Sigmoid colon (tissue), 6 donors: ENCODE measurements at regions not wholly inside any gene's neighbourhood (a gene's known extent, or its start where the extent isn't known, plus 50 kb on each side); places are given as distances from the start of the nearest gene placed in this dataset.

Experiments used
- DNase-seq: peaks from one replicate; pipeline ENCODE4 v3.0.0-alpha.2; 2019
- H3K27ac ChIP-seq, 4 donors: fragments of 200-600 bp; sonication (generic); one replicate each; pipeline ENCODE4 v1.5.1; 2016 to 2019; ENCODE audit warnings: mild to moderate bottlenecking in 1 of 4
- H3K27me3 ChIP-seq, 3 donors: fragments of 200-600 bp; sonication (generic); one replicate each; pipeline ENCODE4 v1.5.1; 2019; ENCODE audit warnings: mild to moderate bottlenecking in 1 of 3
- H3K36me3 ChIP-seq, 4 donors: fragments of 200-600 bp; sonication (generic); one replicate each; pipeline ENCODE4 v1.5.1; 2016 to 2019
- H3K4me1 ChIP-seq, 4 donors: fragments of 200-600 bp; sonication (generic); one replicate each; pipeline ENCODE4 v1.5.1; 2017 to 2019
- H3K4me3 ChIP-seq, 4 donors: fragments of 200-600 bp; sonication (generic); one replicate each; pipeline ENCODE4 v1.5.1; 2017 to 2019; ENCODE audit warnings: mild to moderate bottlenecking in 2 of 4, moderate library complexity in 1 of 4
- H3K9me3 ChIP-seq, 4 donors: fragments of 200-600 bp in 3 of 4; sonication (generic) in 3 of 4; one replicate each; pipeline versions ENCODE4 v1.5.1 to v1.6.1; 2013 to 2019
- EP300 ChIP-seq, 4 donors: sonication (generic); formaldehyde crosslinking; IDR thresholded peaks; one replicate each; pipeline ENCODE4 v1.6.1; 2017; ENCODE audit warnings: antibody characterized with exemption in 4 of 4
- POLR2A ChIP-seq, 2 donors: fragments of 450-650 bp; IDR thresholded peaks; one replicate each; pipeline ENCODE4 v1.6.1; 2016; ENCODE audit warnings: antibody characterized with exemption in 2 of 2, mild to moderate bottlenecking in 2 of 2, moderate library complexity in 2 of 2
- POLR2AphosphoS5 ChIP-seq, 4 donors: sonication (generic); formaldehyde crosslinking; IDR thresholded peaks; one replicate each; pipeline ENCODE4 v1.6.1; 2017; ENCODE audit warnings: antibody characterized with exemption in 4 of 4
- WGBS, 2 donors: extraction: QIAGEN DNeasy Blood & Tissue Kit; methylation state at CpG; one replicate each; pipeline ENCODE4 v1.1.7; 2013; 5-methylcytosine and 5-hydroxymethylcytosine counted together
- intact Hi-C: fragments of 100-400 bp; cut with DNase I; formaldehyde crosslinking; loops from one replicate; pipeline ENCODE4 v1.15.1; 2023
- TF ChIP-seq, protein P1 (sequence below), 4 experiments: fragments of 450-650 bp in 3 of 4; fragments of 200-600 bp in 1 of 4; IDR thresholded peaks; one replicate each; pipeline ENCODE4 v1.5.1; 2016 to 2019; ENCODE audit warnings: antibody characterized with exemption in 4 of 4, mild to moderate bottlenecking in 3 of 4, moderate library complexity in 2 of 4
- donor health status: healthy with polysubstance abuse.
- donor health status: healthy.

GRCh38 chr14:87529081-87529480 lies 463.9 kb downstream of the GALC start:
- WGBS, 2 donors = 42 to 53% methylated on average over 4 of the region's 4 CpGs
- Histone ChIP-seq H3K27ac (no peak overlapping the region), H3K4me3 (no peak overlapping the region), H3K9me3 (no peaks in the 10 kb centered on the region), H3K36me3 (no peaks in the 10 kb centered on the region), H3K4me1 (no peaks in the 10 kb centered on the region), H3K27me3 (no peaks in the 10 kb centered on the region)
- no peak for DNase-seq
- TF ChIP-seq, protein P1, sequence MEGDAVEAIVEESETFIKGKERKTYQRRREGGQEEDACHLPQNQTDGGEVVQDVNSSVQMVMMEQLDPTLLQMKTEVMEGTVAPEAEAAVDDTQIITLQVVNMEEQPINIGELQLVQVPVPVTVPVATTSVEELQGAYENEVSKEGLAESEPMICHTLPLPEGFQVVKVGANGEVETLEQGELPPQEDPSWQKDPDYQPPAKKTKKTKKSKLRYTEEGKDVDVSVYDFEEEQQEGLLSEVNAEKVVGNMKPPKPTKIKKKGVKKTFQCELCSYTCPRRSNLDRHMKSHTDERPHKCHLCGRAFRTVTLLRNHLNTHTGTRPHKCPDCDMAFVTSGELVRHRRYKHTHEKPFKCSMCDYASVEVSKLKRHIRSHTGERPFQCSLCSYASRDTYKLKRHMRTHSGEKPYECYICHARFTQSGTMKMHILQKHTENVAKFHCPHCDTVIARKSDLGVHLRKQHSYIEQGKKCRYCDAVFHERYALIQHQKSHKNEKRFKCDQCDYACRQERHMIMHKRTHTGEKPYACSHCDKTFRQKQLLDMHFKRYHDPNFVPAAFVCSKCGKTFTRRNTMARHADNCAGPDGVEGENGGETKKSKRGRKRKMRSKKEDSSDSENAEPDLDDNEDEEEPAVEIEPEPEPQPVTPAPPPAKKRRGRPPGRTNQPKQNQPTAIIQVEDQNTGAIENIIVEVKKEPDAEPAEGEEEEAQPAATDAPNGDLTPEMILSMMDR (IDR thresholded peaks at IDR 0.05) = no peak
- TF ChIP-seq EP300 (IDR thresholded peaks at IDR 0.05) = no peak
- no peak for TF ChIP-seq POLR2A (IDR thresholded peaks at IDR 0.05)
- no peak for TF ChIP-seq POLR2AphosphoS5 (IDR thresholded peaks at IDR 0.05)
- intact Hi-C loops = no loop called here

DNA sequence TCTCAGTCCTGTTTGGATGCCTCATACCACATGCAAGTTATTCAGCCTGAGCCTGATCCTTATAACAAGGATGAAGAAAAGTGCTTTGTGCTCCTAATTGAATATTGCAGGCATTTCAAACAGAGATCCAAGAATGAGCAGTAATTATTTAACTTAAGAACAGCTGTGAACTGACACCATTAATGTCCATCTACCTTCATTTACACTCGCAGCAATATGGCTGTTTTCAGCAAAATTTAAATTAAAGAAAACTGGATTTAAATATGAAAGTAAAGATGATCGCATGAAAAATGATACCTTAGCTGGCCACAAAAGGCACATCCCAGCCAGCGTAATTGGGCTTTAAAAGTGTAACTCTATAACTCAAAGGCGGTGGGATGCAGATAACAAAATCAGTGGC lies 466.3 kb downstream of the GALC start:
- no peaks in the 10 kb centered on the region for H3K36me3 ChIP-seq
- 69 to 70% methylated on average over 4 of the region's 4 CpGs for WGBS, 2 donors
- no peaks in the 10 kb centered on the region for H3K9me3 ChIP-seq
- TF ChIP-seq, protein P1 (IDR thresholded peaks at IDR 0.05) = no peak
- TF ChIP-seq POLR2A (IDR thresholded peaks at IDR 0.05) (no peak), POLR2AphosphoS5 (IDR thresholded peaks at IDR 0.05) (no peak), EP300 (IDR thresholded peaks at IDR 0.05) (no peak)
- no peak for DNase-seq
- intact Hi-C loops = no loop called here
- H3K27me3 ChIP-seq = no peaks in the 10 kb centered on the region
- H3K4me3 ChIP-seq = no peak overlapping the region
- H3K27ac ChIP-seq = no peak overlapping the region
- H3K4me1 ChIP-seq = no peaks in the 10 kb centered on the region

DNA sequence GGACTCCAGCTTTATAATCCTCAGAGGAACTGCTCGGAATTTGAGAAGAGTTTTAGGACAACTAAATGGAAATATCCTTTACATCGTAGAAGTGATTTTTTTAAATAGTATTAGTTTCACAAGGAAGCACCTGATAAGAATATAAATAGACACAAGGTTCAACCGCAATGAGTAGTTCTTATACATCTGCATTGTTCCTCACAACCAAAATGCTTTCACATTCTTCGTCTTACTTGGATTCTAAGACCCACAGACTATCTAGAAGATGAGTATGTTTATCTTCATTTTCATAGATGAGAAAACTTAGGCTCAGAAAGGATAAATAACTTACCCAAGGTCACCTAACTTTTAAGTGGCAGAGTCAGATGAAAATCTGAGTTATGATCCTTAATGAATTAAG lies 469.0 kb downstream of the GALC start:
- Histone ChIP-seq H3K4me1 (no peaks in the 10 kb centered on the region), H3K36me3 (no peaks in the 10 kb centered on the region), H3K4me3 (no peak overlapping the region), H3K9me3 (no peaks in the 10 kb centered on the region), H3K27me3 (no peaks in the 10 kb centered on the region), H3K27ac (no peak overlapping the region)
- TF ChIP-seq POLR2A (IDR thresholded peaks at IDR 0.05) = no peak
- TF ChIP-seq POLR2AphosphoS5 (IDR thresholded peaks at IDR 0.05) = no peak
- no peak for TF ChIP-seq EP300 (IDR thresholded peaks at IDR 0.05)
- TF ChIP-seq, protein P1 (IDR thresholded peaks at IDR 0.05) = no peak
- intact Hi-C loops = no loop called here
- no peak for DNase-seq
- whole genome bisulfite sequencing, 2 donors = 84 to 89% methylated on average over 4 of the region's 4 CpGs

DNA sequence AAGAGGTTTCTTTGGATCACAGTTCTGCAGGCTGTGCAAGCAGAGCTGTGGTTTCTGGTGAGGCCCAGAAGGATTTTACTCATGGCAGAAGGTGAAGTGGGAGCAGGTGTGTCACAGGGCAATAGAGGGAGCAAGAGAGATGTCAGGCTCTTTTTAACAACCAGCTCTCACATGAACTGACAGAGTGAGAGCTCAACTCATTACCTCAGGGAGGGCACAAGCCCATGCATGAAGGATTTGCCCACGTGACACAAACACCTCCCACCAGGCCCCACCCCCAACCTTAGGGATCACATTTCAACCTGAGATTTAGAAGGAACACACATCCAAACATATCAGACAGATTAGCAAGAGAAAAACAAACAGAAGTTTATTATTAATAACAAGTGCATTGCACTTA lies 470.4 kb downstream of the GALC start:
- WGBS, 2 donors = 4 to 13% methylated on average over 1 of the region's 1 CpG
- Histone ChIP-seq H3K4me3 (no peak overlapping the region), H3K36me3 (no peaks in the 10 kb centered on the region), H3K9me3 (no peaks in the 10 kb centered on the region), H3K27me3 (no peaks in the 10 kb centered on the region), H3K4me1 (no peaks in the 10 kb centered on the region), H3K27ac (no peak overlapping the region)
- TF ChIP-seq, protein P1 (IDR thresholded peaks at IDR 0.05) = no peak
- TF ChIP-seq POLR2AphosphoS5 (IDR thresholded peaks at IDR 0.05) (no peak), EP300 (IDR thresholded peaks at IDR 0.05) (no peak), POLR2A (IDR thresholded peaks at IDR 0.05) (no peak)
- no peak for DNase-seq
- intact Hi-C loops = no loop called here

DNA sequence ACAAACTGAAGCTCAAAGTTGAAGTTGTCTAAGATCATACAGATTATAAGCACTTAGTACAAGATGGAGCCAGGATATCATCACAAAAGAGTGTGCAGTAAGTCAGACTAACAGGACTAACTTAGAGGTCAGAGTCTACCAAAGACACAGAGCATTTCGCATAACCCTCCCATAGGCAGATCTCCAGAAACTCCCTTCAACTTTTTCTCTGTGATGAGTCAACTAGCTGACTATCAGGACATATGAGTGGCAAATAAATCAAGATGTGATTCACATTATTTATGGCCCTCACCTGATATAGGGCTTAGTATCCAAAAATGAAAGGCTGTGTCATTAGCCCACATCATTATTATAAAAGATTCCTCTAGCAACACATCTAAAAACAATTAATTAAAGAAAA lies 484.6 kb downstream of the GALC start:
- Histone ChIP-seq H3K9me3 (no peaks in the 10 kb centered on the region), H3K27me3 (no peaks in the 10 kb centered on the region), H3K4me1 (peaks cover 0 to 4% (median 0%) of the 10 kb centered on the region in 4 donors), H3K4me3 (no peak overlapping the region), H3K27ac (no peak overlapping the region), H3K36me3 (no peaks in the 10 kb centered on the region)
- no peak for TF ChIP-seq POLR2AphosphoS5 (IDR thresholded peaks at IDR 0.05)
- no peak for TF ChIP-seq EP300 (IDR thresholded peaks at IDR 0.05)
- no peak for TF ChIP-seq POLR2A (IDR thresholded peaks at IDR 0.05)
- DNase-seq = no peak
- 56 to 94% methylated on average over 1 of the region's 1 CpG for WGBS, 2 donors
- intact Hi-C loops = no loop called here
